ENCODE measurements at regions not wholly inside any gene's neighbourhood (a gene's known extent, or its start where the extent isn't known, plus 50 kb on each side); places are given as distances from the start of the nearest gene placed in this dataset.

DNA sequence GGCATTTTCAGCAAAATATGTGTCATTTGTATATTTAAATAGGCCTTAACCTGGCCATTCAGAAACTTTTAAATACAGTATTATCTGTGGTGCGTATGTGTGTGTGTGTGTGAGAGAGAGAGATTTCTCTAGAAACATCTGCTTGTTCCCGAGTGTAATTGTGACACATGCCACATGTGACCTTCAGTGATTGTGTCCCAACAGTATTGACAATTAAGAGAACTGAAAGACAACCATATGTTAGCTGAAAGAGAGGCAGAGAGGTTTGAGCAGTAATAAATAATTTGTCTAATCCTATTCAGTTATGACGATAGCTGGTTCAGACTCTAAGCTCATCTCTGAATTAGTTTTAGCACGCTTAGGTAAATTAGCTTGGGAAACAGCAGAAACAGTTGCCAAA is 1503.1 kb downstream of the PCDH9 start:
- ATAC-seq = no peak
- no peak for TF ChIP-seq ZNF70 (CRISPR knock-in tag; IDR thresholded peaks at IDR 0.05)
- TF ChIP-seq ZNF565 (CRISPR knock-in tag; conservative IDR thresholded peaks at IDR 0.05; ENCODE audit: low read depth) = no peak
- TF ChIP-seq, protein P1, sequence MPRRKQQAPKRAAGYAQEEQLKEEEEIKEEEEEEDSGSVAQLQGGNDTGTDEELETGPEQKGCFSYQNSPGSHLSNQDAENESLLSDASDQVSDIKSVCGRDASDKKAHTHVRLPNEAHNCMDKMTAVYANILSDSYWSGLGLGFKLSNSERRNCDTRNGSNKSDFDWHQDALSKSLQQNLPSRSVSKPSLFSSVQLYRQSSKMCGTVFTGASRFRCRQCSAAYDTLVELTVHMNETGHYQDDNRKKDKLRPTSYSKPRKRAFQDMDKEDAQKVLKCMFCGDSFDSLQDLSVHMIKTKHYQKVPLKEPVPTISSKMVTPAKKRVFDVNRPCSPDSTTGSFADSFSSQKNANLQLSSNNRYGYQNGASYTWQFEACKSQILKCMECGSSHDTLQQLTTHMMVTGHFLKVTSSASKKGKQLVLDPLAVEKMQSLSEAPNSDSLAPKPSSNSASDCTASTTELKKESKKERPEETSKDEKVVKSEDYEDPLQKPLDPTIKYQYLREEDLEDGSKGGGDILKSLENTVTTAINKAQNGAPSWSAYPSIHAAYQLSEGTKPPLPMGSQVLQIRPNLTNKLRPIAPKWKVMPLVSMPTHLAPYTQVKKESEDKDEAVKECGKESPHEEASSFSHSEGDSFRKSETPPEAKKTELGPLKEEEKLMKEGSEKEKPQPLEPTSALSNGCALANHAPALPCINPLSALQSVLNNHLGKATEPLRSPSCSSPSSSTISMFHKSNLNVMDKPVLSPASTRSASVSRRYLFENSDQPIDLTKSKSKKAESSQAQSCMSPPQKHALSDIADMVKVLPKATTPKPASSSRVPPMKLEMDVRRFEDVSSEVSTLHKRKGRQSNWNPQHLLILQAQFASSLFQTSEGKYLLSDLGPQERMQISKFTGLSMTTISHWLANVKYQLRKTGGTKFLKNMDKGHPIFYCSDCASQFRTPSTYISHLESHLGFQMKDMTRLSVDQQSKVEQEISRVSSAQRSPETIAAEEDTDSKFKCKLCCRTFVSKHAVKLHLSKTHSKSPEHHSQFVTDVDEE (CRISPR knock-in tag; IDR thresholded peaks at IDR 0.05) = no peak
- TF ChIP-seq, protein P2, sequence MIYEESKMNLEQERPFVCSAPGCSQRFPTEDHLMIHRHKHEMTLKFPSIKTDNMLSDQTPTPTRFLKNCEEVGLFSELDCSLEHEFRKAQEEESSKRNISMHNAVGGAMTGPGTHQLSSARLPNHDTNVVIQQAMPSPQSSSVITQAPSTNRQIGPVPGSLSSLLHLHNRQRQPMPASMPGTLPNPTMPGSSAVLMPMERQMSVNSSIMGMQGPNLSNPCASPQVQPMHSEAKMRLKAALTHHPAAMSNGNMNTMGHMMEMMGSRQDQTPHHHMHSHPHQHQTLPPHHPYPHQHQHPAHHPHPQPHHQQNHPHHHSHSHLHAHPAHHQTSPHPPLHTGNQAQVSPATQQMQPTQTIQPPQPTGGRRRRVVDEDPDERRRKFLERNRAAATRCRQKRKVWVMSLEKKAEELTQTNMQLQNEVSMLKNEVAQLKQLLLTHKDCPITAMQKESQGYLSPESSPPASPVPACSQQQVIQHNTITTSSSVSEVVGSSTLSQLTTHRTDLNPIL (CRISPR knock-in tag; IDR thresholded peaks at IDR 0.05; ENCODE audit: low read depth) = no peak
- TF ChIP-seq RARB (CRISPR knock-in tag; IDR thresholded peaks at IDR 0.05) = no peak
- TF ChIP-seq, protein P3, sequence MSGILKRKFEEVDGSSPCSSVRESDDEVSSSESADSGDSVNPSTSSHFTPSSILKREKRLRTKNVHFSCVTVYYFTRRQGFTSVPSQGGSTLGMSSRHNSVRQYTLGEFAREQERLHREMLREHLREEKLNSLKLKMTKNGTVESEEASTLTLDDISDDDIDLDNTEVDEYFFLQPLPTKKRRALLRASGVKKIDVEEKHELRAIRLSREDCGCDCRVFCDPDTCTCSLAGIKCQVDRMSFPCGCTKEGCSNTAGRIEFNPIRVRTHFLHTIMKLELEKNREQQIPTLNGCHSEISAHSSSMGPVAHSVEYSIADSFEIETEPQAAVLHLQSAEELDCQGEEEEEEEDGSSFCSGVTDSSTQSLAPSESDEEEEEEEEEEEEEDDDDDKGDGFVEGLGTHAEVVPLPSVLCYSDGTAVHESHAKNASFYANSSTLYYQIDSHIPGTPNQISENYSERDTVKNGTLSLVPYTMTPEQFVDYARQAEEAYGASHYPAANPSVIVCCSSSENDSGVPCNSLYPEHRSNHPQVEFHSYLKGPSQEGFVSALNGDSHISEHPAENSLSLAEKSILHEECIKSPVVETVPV (CRISPR knock-in tag; IDR thresholded peaks at IDR 0.05) = no peak
- no peak for TF ChIP-seq ZFP3 (CRISPR knock-in tag; IDR thresholded peaks at IDR 0.05)
- TF ChIP-seq ARNTL (CRISPR knock-in tag; IDR thresholded peaks at IDR 0.05; ENCODE audit: borderline replicate concordance, low read depth) = no peak
- no peak for TF ChIP-seq PPARA (CRISPR knock-in tag; IDR thresholded peaks at IDR 0.05; ENCODE audit: borderline replicate concordance)
- no peak for TF ChIP-seq TCF4 (CRISPR knock-in tag; IDR thresholded peaks at IDR 0.05; ENCODE audit: borderline replicate concordance)
- no peak for TF ChIP-seq SNAI2 (CRISPR knock-in tag; IDR thresholded peaks at IDR 0.05)
- no peak for TF ChIP-seq ZNF8 (CRISPR knock-in tag; IDR thresholded peaks at IDR 0.05)
- no peak for TF ChIP-seq ISL1 (CRISPR knock-in tag; IDR thresholded peaks at IDR 0.05)
- TF ChIP-seq BACH2 (CRISPR knock-in tag; IDR thresholded peaks at IDR 0.05; ENCODE audit: borderline replicate concordance) = no peak
- no peak for TF ChIP-seq OSR1 (CRISPR knock-in tag; IDR thresholded peaks at IDR 0.05)
- no peak for TF ChIP-seq ZFP30 (CRISPR knock-in tag; IDR thresholded peaks at IDR 0.05)

DNA sequence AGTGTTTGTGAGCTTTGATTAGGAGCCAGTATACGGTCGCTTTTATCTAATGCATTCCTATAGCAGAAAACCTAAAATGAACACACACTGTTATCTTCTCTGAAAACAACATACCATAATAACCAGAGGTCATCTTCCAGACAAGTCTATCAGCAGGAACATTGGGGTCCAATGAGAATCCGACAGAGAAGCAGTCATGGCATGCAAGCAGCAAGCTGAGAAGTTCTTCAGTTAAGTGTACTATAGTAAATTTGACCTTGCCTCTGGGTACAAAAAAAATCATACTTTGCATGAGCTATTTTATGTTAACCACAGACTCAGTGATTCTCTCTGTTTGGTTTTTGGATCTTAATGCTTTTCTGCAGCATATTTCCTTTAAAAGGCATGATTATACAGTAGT is 1505.1 kb downstream of the PCDH9 start:
- TF ChIP-seq ZNF565 (CRISPR knock-in tag; conservative IDR thresholded peaks at IDR 0.05; ENCODE audit: low read depth) = no peak
- ATAC-seq = no peak

DNA sequence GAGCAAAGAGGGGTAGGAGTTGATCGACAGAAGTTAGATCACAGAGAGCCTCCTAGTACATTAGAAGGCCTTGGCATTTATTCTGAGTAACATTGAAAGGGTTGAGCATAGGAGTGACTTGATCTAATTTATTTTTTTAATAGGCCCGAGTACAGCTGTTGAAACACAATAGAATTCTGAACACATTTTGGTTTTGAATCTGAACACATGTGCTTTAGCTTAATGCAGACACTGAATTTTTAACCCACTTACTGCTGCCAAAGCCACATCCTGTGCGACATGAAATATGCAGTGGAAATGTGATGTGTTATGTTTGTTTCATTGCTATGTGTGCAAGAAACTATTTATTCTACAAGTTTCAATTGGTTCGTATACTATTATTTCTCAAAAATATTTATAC is 1505.9 kb downstream of the PCDH9 start:
- ATAC-seq = no peak
- no peak for TF ChIP-seq PPARA (CRISPR knock-in tag; IDR thresholded peaks at IDR 0.05; ENCODE audit: borderline replicate concordance)
- TF ChIP-seq, protein P1 (CRISPR knock-in tag; IDR thresholded peaks at IDR 0.05) = no peak
- no peak for TF ChIP-seq ISL1 (CRISPR knock-in tag; IDR thresholded peaks at IDR 0.05)
- no peak for TF ChIP-seq ZNF565 (CRISPR knock-in tag; conservative IDR thresholded peaks at IDR 0.05; ENCODE audit: low read depth)
- TF ChIP-seq, protein P4, sequence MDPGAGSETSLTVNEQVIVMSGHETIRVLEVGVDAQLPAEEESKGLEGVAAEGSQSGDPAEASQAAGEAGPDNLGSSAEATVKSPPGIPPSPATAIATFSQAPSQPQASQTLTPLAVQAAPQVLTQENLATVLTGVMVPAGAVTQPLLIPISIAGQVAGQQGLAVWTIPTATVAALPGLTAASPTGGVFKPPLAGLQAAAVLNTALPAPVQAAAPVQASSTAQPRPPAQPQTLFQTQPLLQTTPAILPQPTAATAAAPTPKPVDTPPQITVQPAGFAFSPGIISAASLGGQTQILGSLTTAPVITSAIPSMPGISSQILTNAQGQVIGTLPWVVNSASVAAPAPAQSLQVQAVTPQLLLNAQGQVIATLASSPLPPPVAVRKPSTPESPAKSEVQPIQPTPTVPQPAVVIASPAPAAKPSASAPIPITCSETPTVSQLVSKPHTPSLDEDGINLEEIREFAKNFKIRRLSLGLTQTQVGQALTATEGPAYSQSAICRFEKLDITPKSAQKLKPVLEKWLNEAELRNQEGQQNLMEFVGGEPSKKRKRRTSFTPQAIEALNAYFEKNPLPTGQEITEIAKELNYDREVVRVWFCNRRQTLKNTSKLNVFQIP (CRISPR knock-in tag; IDR thresholded peaks at IDR 0.05; ENCODE audit: borderline replicate concordance, low read depth) = no peak
- no peak for TF ChIP-seq ESRRG (CRISPR knock-in tag; IDR thresholded peaks at IDR 0.05)
- TF ChIP-seq, protein P2 (CRISPR knock-in tag; IDR thresholded peaks at IDR 0.05; ENCODE audit: low read depth) = no peak
